GM23338 (cell line): ENCODE measurements at regions not wholly inside any gene's neighbourhood (a gene's known extent, or its start where the extent isn't known, plus 50 kb on each side); places are given as distances from the start of the nearest gene placed in this dataset.
"Not testable (repeated sequence)": the region's sequence is repeated elsewhere in the genome, so short reads cannot be mapped to it uniquely, and the experiment has no call there.

Experiments used
- ATAC-seq: fragments of 200-7000 bp; cut with Tn5 transposase; 3 replicates; pipeline ENCODE4 v1.9.1; 2020
- DNase-seq: peaks from one replicate; pipeline ENCODE4 v3.0.0-alpha.2; 2015; ENCODE audit warnings: low spot score
- H2AFZ ChIP-seq: fragments of 200-600 bp; sonication (generic); 2 replicates; pipeline ENCODE4 v1.8.0; 2016; ENCODE audit warnings: antibody characterized with exemption, mild to moderate bottlenecking, moderate library complexity
- H3F3A ChIP-seq: fragments of 200-600 bp; sonication (generic); replicated peaks from 2 replicates; pipeline ENCODE4 v1.8.0; 2017; ENCODE audit warnings: antibody characterized with exemption, mixed run types, low read depth
- H3K27ac ChIP-seq: fragments of 200-600 bp; sonication (generic); 2 replicates; pipeline ENCODE4 v1.6.1; 2016; ENCODE audit warnings: low read depth
- H3K27me3 ChIP-seq: fragments of 200-600 bp; sonication (generic); 2 replicates; pipeline ENCODE4 v1.8.0; 2016; ENCODE audit warnings: mild to moderate bottlenecking, mixed run types, moderate library complexity; ENCODE audit not compliant: insufficient read depth
- H3K36me3 ChIP-seq: fragments of 200-600 bp; sonication (generic); 2 replicates; pipeline ENCODE4 v1.8.0; 2016; ENCODE audit warnings: mild to moderate bottlenecking; ENCODE audit not compliant: insufficient read depth
- H3K4me1 ChIP-seq: fragments of 200-600 bp; sonication (generic); 2 replicates; pipeline ENCODE4 v1.8.0; 2016; ENCODE audit warnings: mild to moderate bottlenecking, moderate library complexity; ENCODE audit not compliant: insufficient read depth
- H3K4me2 ChIP-seq: fragments of 200-600 bp; sonication (generic); 2 replicates; pipeline ENCODE4 v1.7.1; 2017; ENCODE audit warnings: mixed run types
- H3K4me3 ChIP-seq: fragments of 200-600 bp; sonication (generic); 2 replicates; pipeline ENCODE4 v1.6.1; 2016; ENCODE audit warnings: mixed run types
- H3K79me2 ChIP-seq: fragments of 200-600 bp; sonication (generic); replicated peaks from 2 replicates; pipeline ENCODE4 v1.8.0; 2017; ENCODE audit warnings: mild to moderate bottlenecking; ENCODE audit not compliant: insufficient read depth
- H3K9me2 ChIP-seq: fragments of 200-600 bp; sonication (generic); 2 replicates; pipeline ENCODE4 v1.8.0; 2017; ENCODE audit not compliant: insufficient read depth
- H4K20me1 ChIP-seq: fragments of 200-600 bp; sonication (generic); replicated peaks from 2 replicates; pipeline ENCODE4 v1.8.0; 2017; ENCODE audit warnings: mild to moderate bottlenecking; ENCODE audit not compliant: insufficient read depth
- H3K27ac Mint-ChIP-seq: 2 replicates; pipeline ENCODE4 v1.8.0; 2020; ENCODE audit warnings: inconsistent platforms, mild to moderate bottlenecking, moderate library complexity, mixed read lengths
- H3K27me3 Mint-ChIP-seq: 3 replicates; pipeline ENCODE4 v1.8.0; 2022; ENCODE audit warnings: low read depth, mild to moderate bottlenecking, moderate library complexity, mixed read lengths, inconsistent platforms; ENCODE audit not compliant: insufficient read depth, poor library complexity
- H3K36me3 Mint-ChIP-seq: 3 replicates; pipeline ENCODE4 v1.8.0; 2021; ENCODE audit warnings: low read depth, mild to moderate bottlenecking, inconsistent platforms, moderate library complexity, mixed read lengths
- H3K4me1 Mint-ChIP-seq: 3 replicates; pipeline ENCODE4 v1.8.0; 2020; ENCODE audit warnings: mild to moderate bottlenecking, inconsistent platforms, mixed read lengths
- H3K4me3 Mint-ChIP-seq: 3 replicates; pipeline ENCODE4 v1.8.0; 2021; ENCODE audit warnings: moderate library complexity, mild to moderate bottlenecking, inconsistent platforms, mixed read lengths
- H3K9me3 Mint-ChIP-seq: 3 replicates; pipeline ENCODE4 v1.8.0; 2020; ENCODE audit warnings: moderate library complexity, mild to moderate bottlenecking, inconsistent platforms, mixed read lengths
- CREB1 ChIP-seq: fragments of 250-450 bp; sonication (Bioruptor Pico); IDR thresholded peaks from 2 replicates; pipeline ENCODE4 v1.5.0; 2020; ENCODE audit warnings: low read depth, mild to moderate bottlenecking, moderate library complexity
- CTCF ChIP-seq, 2 experiments: fragments of 200-600 bp in 1 of 2; sonication (generic) in 1 of 2; conservative IDR thresholded peaks; 2 replicates each; pipeline versions ENCODE4 v1.5.1 to v1.6.1; 2016 to 2017; ENCODE audit warnings: antibody characterized with exemption in 2 of 2, low read depth in 2 of 2, mild to moderate bottlenecking in 2 of 2, moderate library complexity in 1 of 2
- POLR2AphosphoS5 ChIP-seq: IDR thresholded peaks from 2 replicates; pipeline ENCODE4 v1.6.1; 2016; ENCODE audit warnings: antibody characterized with exemption, low read depth
- REST ChIP-seq: IDR thresholded peaks from one replicate; pipeline ENCODE4 v1.6.1; 2018; ENCODE audit warnings: antibody characterized with exemption; ENCODE audit not compliant: unreplicated experiment
- STAT1 ChIP-seq: IDR thresholded peaks from one replicate; pipeline ENCODE4 v1.6.1; 2016; ENCODE audit warnings: antibody characterized with exemption; ENCODE audit not compliant: unreplicated experiment

GRCh38 chr15:77889009-77889806, 188.3 kb downstream of the TBC1D2B start:
- H3K36me3 Mint-ChIP-seq, result no peaks in the 10 kb centered on the region
- no peak for TF ChIP-seq STAT1
- no peak for TF ChIP-seq CTCF (conservative IDR thresholded peaks at IDR 0.05; ENCODE audit: low read depth in 2 of 2)
- Histone ChIP-seq H3F3A (no peaks in the 10 kb centered on the region), H3K27me3 (no peaks in the 10 kb centered on the region), H3K4me3 (no peak overlapping the region), H3K9me2 (no peaks in the 10 kb centered on the region), H2AFZ (no peak overlapping the region), H3K4me2 (no peak overlapping the region), H4K20me1 (no peaks in the 10 kb centered on the region), H3K4me1 (no peaks in the 10 kb centered on the region), H3K27ac (no peak overlapping the region), H3K79me2 (no peaks in the 10 kb centered on the region), H3K36me3 (no peaks in the 10 kb centered on the region)
- no peaks in the 10 kb centered on the region for H3K27me3 Mint-ChIP-seq
- ATAC-seq (no peak), DNase-seq (no peak)
- no peaks in the 10 kb centered on the region; the same call in 2 of the 3 replicates for H3K4me1 Mint-ChIP-seq
- H3K9me3 Mint-ChIP-seq, result no peaks in the 10 kb centered on the region
- H3K4me3 Mint-ChIP-seq, result no peak overlapping the region
- no peak overlapping the region for H3K27ac Mint-ChIP-seq

- H3F3A ChIP-seq, H3K27me3 Mint-ChIP-seq, H3K4me1 ChIP-seq, H3K36me3 Mint-ChIP-seq, H3K4me1 Mint-ChIP-seq, DNase-seq, H3K27ac ChIP-seq, H3K27me3 ChIP-seq, H3K9me3 Mint-ChIP-seq, H3K27ac Mint-ChIP-seq, H4K20me1 ChIP-seq, H2AFZ ChIP-seq, H3K79me2 ChIP-seq, H3K36me3 ChIP-seq, ATAC-seq, H3K4me3 Mint-ChIP-seq, H3K9me2 ChIP-seq, H3K4me3 ChIP-seq, H3K4me2 ChIP-seq: not testable (repeated sequence)
These were observed 189.7 kb downstream of the TBC1D2B start for GRCh38 chr15:77887563-77888429.

GRCh38 chr15:77886805-77887448, 190.6 kb downstream of the TBC1D2B start:
- no peaks in the 10 kb centered on the region for H3K9me2 ChIP-seq
- H2AFZ ChIP-seq, result no peak overlapping the region
- no peaks in the 10 kb centered on the region for H3K79me2 ChIP-seq
- H3K27ac ChIP-seq, result no peak overlapping the region
- H4K20me1 ChIP-seq, result no peaks in the 10 kb centered on the region
- H3K4me2 ChIP-seq, result no peak overlapping the region
- Mint-ChIP-seq H3K36me3 (no peaks in the 10 kb centered on the region), H3K9me3 (no peaks in the 10 kb centered on the region), H3K4me3 (no peak overlapping the region), H3K27ac (no peak overlapping the region), H3K27me3 (no peaks in the 10 kb centered on the region), H3K4me1 (no peaks in the 10 kb centered on the region; the same call in 2 of the 3 replicates)
- ATAC-seq, result no peak
- H3K36me3 ChIP-seq, result no peaks in the 10 kb centered on the region
- no peak for DNase-seq
- H3K4me1 ChIP-seq, result no peaks in the 10 kb centered on the region
- no peak overlapping the region for H3K4me3 ChIP-seq
- H3F3A ChIP-seq, result no peaks in the 10 kb centered on the region
- no peaks in the 10 kb centered on the region for H3K27me3 ChIP-seq
- TF ChIP-seq CREB1 (no peak), REST (no peak), POLR2AphosphoS5 (no peak)
